ENCODE measurements at regions not wholly inside any gene's neighbourhood (a gene's known extent, or its start where the extent isn't known, plus 50 kb on each side); places are given as distances from the start of the nearest gene placed in this dataset.

DNA sequence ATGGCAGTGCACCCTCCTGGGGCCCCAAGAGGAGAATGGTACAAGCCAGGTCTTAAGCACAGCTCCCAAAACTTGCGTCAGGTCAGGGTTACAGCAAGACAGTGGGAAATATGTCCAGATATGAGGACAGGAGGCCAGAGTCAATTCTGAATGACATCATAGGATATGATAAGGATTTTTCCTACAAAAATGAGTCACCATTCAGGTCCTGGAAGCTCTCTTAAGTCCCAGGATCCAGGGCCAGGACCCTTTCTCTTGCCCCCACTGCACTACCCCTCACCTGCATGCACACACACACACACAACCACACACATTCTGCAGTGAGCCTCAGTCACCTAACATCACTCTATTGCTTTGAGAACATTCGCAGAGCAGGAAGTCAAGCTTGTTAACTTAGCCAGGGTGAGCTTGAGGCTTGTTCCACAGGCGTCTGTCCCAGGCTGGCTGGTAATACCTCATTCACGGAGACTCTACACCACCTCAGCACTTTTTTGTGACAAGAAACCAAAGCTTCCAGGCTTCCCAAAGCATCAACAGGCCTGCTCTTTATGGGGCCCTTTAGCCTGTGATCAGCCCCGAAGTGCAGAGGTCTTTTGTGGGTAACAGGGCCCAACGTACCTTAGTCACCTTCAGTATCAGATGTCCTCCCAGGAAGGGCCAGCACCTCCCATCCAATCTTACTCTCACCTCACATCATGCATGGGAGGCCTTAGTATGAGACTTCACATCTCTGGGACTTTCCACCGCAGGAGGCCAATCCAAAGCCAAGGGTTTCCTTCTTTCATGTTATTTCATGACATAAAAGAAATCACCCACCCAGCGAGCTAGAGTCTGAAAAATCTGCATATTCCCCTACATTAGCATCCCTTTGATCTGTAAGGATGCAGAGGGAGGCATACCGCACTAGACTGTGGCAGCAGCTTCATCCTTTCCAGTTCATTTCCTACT, 74.0 kb upstream of the LIPC start:
- TF ChIP-seq GATA2 (IDR thresholded peaks at IDR 0.05; ENCODE audit: low read depth, low read length) (no peak), GATA3 (IDR thresholded peaks at IDR 0.05; ENCODE audit: low read depth, low read length) (no peak)
